ENCODE measurements at regions not wholly inside any gene's neighbourhood (a gene's known extent, or its start where the extent isn't known, plus 50 kb on each side); places are given as distances from the start of the nearest gene placed in this dataset.

DNA sequence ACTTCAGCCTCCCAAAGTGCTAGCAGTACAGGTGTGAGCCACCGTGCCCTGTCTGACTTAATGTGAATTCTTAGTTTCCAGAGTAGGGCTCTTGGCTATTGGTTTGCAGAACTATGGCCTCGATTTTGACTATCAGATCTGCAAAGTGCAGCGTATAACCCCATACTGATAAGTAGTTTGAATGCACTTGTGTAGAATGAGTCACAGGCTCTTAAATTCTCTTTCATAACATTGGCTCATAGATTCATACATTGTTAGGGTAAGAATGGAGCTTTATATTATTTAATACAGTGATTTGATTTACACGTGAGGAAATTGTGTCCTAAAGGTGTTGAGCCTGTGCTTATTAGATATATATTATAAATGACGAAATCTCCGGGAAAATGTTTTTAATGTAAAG lies 109.9 kb downstream of the ZPLD1 start:
- H3K4me3 ChIP-seq (replicated peaks in 1 of 2; ENCODE audit: low read depth in 2 of 2, low read length in 2 of 2) = no peak overlapping the region
- no peak for DNase-seq (ENCODE audit: low read depth in 2 of 2)
- TF ChIP-seq, protein P1, sequence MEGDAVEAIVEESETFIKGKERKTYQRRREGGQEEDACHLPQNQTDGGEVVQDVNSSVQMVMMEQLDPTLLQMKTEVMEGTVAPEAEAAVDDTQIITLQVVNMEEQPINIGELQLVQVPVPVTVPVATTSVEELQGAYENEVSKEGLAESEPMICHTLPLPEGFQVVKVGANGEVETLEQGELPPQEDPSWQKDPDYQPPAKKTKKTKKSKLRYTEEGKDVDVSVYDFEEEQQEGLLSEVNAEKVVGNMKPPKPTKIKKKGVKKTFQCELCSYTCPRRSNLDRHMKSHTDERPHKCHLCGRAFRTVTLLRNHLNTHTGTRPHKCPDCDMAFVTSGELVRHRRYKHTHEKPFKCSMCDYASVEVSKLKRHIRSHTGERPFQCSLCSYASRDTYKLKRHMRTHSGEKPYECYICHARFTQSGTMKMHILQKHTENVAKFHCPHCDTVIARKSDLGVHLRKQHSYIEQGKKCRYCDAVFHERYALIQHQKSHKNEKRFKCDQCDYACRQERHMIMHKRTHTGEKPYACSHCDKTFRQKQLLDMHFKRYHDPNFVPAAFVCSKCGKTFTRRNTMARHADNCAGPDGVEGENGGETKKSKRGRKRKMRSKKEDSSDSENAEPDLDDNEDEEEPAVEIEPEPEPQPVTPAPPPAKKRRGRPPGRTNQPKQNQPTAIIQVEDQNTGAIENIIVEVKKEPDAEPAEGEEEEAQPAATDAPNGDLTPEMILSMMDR (IDR thresholded peaks at IDR 0.05; ENCODE audit: low read depth, low read length) = no peak

DNA sequence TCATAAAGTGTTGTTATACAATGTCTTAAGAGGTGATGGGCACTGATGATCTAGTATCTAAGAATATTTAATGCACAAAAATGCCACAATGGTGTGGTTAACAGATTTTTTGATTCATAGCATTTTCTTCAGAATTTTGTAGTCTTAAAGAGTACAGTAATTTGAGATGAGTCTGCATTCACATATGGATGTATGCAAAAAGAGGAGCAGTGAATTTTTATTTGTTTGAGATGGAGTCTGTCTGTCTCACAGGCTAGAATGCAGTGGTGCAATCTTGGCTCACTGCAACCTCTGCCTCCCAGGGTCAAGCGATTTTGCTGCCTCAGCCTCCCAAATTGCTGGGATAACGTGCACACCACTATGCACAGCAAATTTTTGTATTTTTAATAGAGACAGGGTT lies 110.5 kb downstream of the ZPLD1 start:
- no peak for DNase-seq (ENCODE audit: low read depth in 2 of 2)
- no peak overlapping the region for H3K4me3 ChIP-seq (replicated peaks in 1 of 2; ENCODE audit: low read depth in 2 of 2, low read length in 2 of 2)
- TF ChIP-seq, protein P1 (IDR thresholded peaks at IDR 0.05; ENCODE audit: low read depth, low read length) = no peak

DNA sequence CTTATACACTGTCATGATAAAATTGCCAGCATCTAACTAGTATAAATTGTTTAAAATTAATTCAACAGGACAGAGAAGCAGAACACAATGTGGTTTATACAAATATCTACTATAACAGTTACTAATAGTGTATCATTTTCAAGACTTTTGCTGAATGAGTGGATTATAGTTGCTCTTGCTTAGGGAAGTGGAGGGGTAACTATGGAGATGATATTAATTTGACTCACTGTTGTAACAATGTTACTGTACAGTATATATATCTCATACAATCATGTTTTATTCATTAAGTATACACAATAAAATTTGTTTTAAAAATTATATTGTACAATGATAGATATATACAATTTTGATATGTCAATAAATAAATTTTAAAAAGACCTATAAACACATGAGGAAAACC lies 119.1 kb downstream of the ZPLD1 start:
- TF ChIP-seq, protein P1 (IDR thresholded peaks at IDR 0.05; ENCODE audit: low read depth, low read length) = no peak
- DNase-seq (ENCODE audit: low read depth in 2 of 2) = no peak
- H3K4me3 ChIP-seq (replicated peaks in 1 of 2; ENCODE audit: low read depth in 2 of 2, low read length in 2 of 2) = no peak overlapping the region

DNA sequence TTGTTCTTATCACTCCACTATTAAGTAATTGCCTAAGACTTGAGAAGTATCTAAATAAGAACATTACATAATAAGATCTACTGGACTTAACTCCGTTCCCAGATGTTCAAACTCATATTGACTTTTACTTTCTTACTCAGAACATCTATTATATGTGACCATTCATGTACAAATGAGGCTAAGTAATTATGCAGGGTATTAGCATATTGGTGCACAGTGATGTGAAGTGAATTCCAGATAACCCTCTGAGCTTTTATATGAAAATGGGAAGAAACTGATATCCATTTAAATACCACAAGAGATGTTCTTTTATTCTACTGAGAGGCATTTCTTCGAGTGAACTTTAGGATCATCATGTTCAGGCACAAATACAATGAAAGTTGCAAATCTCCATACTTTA lies 135.7 kb downstream of the ZPLD1 start:
- H3K4me3 ChIP-seq (replicated peaks in 1 of 2; ENCODE audit: low read depth in 2 of 2, low read length in 2 of 2) = no peak overlapping the region
- TF ChIP-seq, protein P1 (IDR thresholded peaks at IDR 0.05; ENCODE audit: low read depth, low read length) = no peak
- no peak for DNase-seq (ENCODE audit: low read depth in 2 of 2)

DNA sequence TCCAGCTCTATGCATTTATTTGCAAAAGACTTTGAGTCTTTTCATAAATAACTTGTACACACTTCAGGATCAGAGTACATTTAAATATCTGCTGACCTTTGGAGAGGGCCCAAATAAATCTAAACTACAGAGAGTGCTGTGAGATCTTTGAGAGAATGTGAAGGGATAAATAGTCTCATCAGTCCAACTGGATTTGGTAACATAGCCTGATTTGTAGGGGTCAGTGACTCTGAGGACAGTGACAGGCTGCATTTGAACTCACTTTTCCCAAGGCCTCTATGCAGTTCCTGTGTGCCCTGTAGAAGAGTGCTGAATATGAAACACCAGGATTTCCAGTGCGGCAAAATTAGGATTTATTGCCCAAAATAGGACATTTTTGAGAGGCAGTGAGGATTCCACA lies 136.2 kb downstream of the ZPLD1 start:
- no peak for DNase-seq (ENCODE audit: low read depth in 2 of 2)
- TF ChIP-seq, protein P1 (IDR thresholded peaks at IDR 0.05; ENCODE audit: low read depth, low read length) = no peak
- no peak overlapping the region for H3K4me3 ChIP-seq (replicated peaks in 1 of 2; ENCODE audit: low read depth in 2 of 2, low read length in 2 of 2)

DNA sequence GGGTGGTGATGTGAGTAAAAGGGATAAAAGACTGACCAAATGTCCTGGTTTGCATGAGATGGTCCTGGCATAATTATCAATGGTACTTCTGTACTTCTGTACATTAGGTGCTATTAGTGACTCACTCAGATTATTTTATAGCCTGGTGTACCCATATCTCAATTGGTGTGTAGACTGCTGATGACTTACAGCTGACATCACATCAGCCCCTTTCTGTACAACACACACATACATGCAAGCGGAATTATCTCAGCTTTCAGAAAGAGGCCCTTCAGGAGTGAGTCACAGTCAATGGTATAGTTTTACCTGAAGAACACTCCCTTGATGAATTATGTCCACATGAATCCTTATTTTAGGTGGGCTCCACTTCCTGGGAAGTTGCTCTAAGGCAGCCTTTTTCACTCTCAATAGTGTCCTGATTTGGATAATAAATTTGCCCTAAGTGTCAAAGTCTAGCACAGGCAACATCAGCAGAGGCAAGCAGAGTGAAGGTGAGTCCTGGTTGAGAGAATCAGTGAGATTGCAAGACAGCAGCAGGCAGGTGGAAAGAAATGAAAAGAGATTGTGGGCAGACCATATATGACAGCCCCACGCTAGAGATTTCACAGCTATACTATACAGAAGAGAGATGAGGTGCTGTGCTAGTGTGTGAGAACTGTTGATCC lies 137.0 kb downstream of the ZPLD1 start:
- DNase-seq (ENCODE audit: low read depth in 2 of 2) = no peak
- TF ChIP-seq, protein P1 (IDR thresholded peaks at IDR 0.05; ENCODE audit: low read depth, low read length) = no peak
- no peak overlapping the region for H3K4me3 ChIP-seq (replicated peaks in 1 of 2; ENCODE audit: low read depth in 2 of 2, low read length in 2 of 2)

DNA sequence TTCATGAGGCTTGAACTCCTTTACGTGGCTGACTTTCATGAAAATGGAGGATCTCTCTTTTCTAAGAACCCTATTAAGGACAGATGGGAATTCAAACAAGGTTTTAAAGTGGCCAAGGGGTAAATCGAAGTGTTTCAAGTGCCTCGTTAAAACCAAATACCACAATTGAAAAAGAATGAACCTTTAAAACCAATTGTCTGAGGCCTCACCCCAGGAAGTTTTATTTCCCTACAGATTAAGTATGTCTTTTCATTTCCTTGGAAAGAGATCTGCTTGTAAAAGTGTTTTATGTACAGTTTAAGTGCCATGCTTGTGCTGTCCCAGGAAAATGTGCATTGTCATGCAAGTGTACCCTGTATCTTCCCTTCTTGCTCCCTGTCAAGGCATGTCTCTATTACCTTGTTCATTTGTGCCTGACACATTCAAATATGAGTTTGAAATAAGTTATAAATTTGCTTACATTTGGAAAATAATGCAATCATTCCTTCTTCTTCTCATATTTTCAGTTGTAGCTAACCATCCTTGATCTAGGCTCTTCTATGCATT lies 138.7 kb downstream of the ZPLD1 start:
- H3K4me3 ChIP-seq (replicated peaks in 1 of 2; ENCODE audit: low read depth in 2 of 2, low read length in 2 of 2) = no peak overlapping the region
- DNase-seq (ENCODE audit: low read depth in 2 of 2) = no peak
- TF ChIP-seq, protein P1 (IDR thresholded peaks at IDR 0.05; ENCODE audit: low read depth, low read length) = no peak
